OCI-LY7 (cell line): ENCODE measurements at regions not wholly inside any gene's neighbourhood (a gene's known extent, or its start where the extent isn't known, plus 50 kb on each side); places are given as distances from the start of the nearest gene placed in this dataset.

Source experiments
- CTCF ChIP-seq: fragments of 200-600 bp; sonication (generic); conservative IDR thresholded peaks from 2 replicates; pipeline ENCODE4 v1.5.1; 2014; ENCODE audit warnings: mild to moderate bottlenecking, antibody characterized with exemption, low read length, moderate library complexity, mixed read lengths
- EZH2phosphoT487 ChIP-seq: fragments of 200-600 bp; sonication (generic); IDR thresholded peaks from 2 replicates; pipeline ENCODE4 v1.6.1; 2018; ENCODE audit warnings: low read depth, borderline replicate concordance, mild to moderate bottlenecking, mixed run types, antibody characterized with exemption, low read length, moderate library complexity, mixed read lengths

- TF ChIP-seq CTCF (no peak), EZH2phosphoT487 (no peak)
Measured at GRCh38 chr9:80948876-80949275, 740.5 kb downstream of the TLE1 start.
